Transverse colon (tissue), 4 donors: ENCODE measurements at regions not wholly inside any gene's neighbourhood (a gene's known extent, or its start where the extent isn't known, plus 50 kb on each side); places are given as distances from the start of the nearest gene placed in this dataset.

Experiments
- DNase-seq: peaks from one replicate; pipeline ENCODE4 v3.0.0-alpha.2; 2019
- H3K27ac ChIP-seq, 4 donors: fragments of 200-600 bp; sonication (generic); 2 replicates each; pipeline ENCODE4 v1.5.1; 2016 to 2018; ENCODE audit warnings: inconsistent platforms in 4 of 4
- H3K27me3 ChIP-seq: fragments of 200-600 bp; sonication (generic); 2 replicates; pipeline ENCODE4 v1.5.1; 2017; ENCODE audit warnings: inconsistent platforms
- H3K36me3 ChIP-seq, 4 donors: fragments of 200-600 bp; sonication (generic); 2 replicates each; pipeline ENCODE4 v1.5.1; 2017 to 2019; ENCODE audit warnings: inconsistent platforms in 4 of 4
- H3K4me1 ChIP-seq, 4 donors: fragments of 200-600 bp; sonication (generic); 2 replicates each; pipeline ENCODE4 v1.5.1; 2017 to 2020; ENCODE audit warnings: inconsistent platforms in 4 of 4
- H3K4me3 ChIP-seq, 4 donors: fragments of 200-600 bp; sonication (generic); 1 replicate in 1 of 4; 2 replicates in 3 of 4; pipeline versions ENCODE4 v1.5.1 to v1.6.1; 2017 to 2019; ENCODE audit warnings: inconsistent platforms in 4 of 4
- H3K9me3 ChIP-seq, 2 donors: fragments of 200-600 bp; sonication (generic); 2 replicates each; pipeline ENCODE4 v1.5.1; 2017 to 2019; ENCODE audit warnings: inconsistent platforms in 2 of 2
- EP300 ChIP-seq: sonication (generic); formaldehyde crosslinking; IDR thresholded peaks from one replicate; pipeline ENCODE4 v1.6.1; 2017; ENCODE audit warnings: antibody characterized with exemption, low read depth
- POLR2A ChIP-seq: fragments of 450-650 bp; IDR thresholded peaks from one replicate; pipeline ENCODE4 v1.6.1; 2016; ENCODE audit warnings: antibody characterized with exemption, mild to moderate bottlenecking, moderate library complexity
- POLR2AphosphoS5 ChIP-seq, 3 donors: sonication (generic); formaldehyde crosslinking; IDR thresholded peaks; one replicate each; pipeline ENCODE4 v1.6.1; 2016; ENCODE audit warnings: antibody characterized with exemption in 3 of 3
- WGBS, 2 donors: methylation state at CpG; one replicate each; pipeline ENCODE4 v1.1.5; 2018; ENCODE audit warnings: low coverage in 1 of 2; 5-methylcytosine and 5-hydroxymethylcytosine counted together
- in situ Hi-C, 4 donors: fragments of 200-750 bp; cut with MboI; loops; one replicate each; pipeline versions ENCODE4 v1.15.0 to v1.15.1; 2017; ENCODE audit warnings: low sequenced_read_pairs in 3 of 4, low pct_ligation_motif_present in 1 of 4, low pct_unique_long_range_greater_than_20kb in 1 of 4
- intact Hi-C: fragments of 100-400 bp; cut with DNase I; formaldehyde crosslinking; loops from one replicate; pipeline ENCODE4 v1.15.1; 2023; ENCODE audit warnings: low total_unique reads
- TF ChIP-seq, protein P1 (sequence below), 5 experiments: fragments of 200-600 bp in 3 of 5; fragments of 450-650 bp in 2 of 5; sonication (generic) in 3 of 5; IDR thresholded peaks; 1 replicate in 2 of 5; 2 replicates in 3 of 5; pipeline ENCODE4 v1.5.1; 2016 to 2017; ENCODE audit warnings: antibody characterized with exemption in 5 of 5, inconsistent platforms in 3 of 5, mild to moderate bottlenecking in 2 of 5, moderate library complexity in 1 of 5

- Histone ChIP-seq H3K36me3 (no peaks in the 10 kb centered on the region), H3K27me3 (no peaks in the 10 kb centered on the region), H3K4me3 (no peak overlapping the region), H3K9me3 (no peaks in the 10 kb centered on the region), H3K4me1 (no peaks in the 10 kb centered on the region), H3K27ac (no peak overlapping the region)
- DNase-seq: no peak
- intact Hi-C loops: no loop called here
- 79% methylated on average over 8 of the region's 8 CpGs; no CpG with 5 or more reads in 1 of the 2 donors for WGBS, 2 donors
- TF ChIP-seq EP300 (no peak), POLR2A (no peak), POLR2AphosphoS5 (IDR thresholded peaks at IDR 0.05) (no peak)
- TF ChIP-seq, protein P1, sequence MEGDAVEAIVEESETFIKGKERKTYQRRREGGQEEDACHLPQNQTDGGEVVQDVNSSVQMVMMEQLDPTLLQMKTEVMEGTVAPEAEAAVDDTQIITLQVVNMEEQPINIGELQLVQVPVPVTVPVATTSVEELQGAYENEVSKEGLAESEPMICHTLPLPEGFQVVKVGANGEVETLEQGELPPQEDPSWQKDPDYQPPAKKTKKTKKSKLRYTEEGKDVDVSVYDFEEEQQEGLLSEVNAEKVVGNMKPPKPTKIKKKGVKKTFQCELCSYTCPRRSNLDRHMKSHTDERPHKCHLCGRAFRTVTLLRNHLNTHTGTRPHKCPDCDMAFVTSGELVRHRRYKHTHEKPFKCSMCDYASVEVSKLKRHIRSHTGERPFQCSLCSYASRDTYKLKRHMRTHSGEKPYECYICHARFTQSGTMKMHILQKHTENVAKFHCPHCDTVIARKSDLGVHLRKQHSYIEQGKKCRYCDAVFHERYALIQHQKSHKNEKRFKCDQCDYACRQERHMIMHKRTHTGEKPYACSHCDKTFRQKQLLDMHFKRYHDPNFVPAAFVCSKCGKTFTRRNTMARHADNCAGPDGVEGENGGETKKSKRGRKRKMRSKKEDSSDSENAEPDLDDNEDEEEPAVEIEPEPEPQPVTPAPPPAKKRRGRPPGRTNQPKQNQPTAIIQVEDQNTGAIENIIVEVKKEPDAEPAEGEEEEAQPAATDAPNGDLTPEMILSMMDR (IDR thresholded peaks at IDR 0.05): no peak
- in situ Hi-C loops: no loop called here
These were observed 708.5 kb upstream of the ID4 start for GRCh38 chr6:19128701-19129100.

- Histone ChIP-seq H3K27me3 (no peaks in the 10 kb centered on the region), H3K36me3 (no peaks in the 10 kb centered on the region), H3K27ac (no peak overlapping the region), H3K9me3 (no peaks in the 10 kb centered on the region), H3K4me1 (no peaks in the 10 kb centered on the region), H3K4me3 (no peak overlapping the region)
- no peak for DNase-seq
- 65 to 67% methylated on average over 2 of the region's 2 CpGs for WGBS, 2 donors
- intact Hi-C loops: no loop called here
- TF ChIP-seq POLR2AphosphoS5 (IDR thresholded peaks at IDR 0.05) (no peak), POLR2A (no peak), EP300 (no peak)
- TF ChIP-seq, protein P1 (IDR thresholded peaks at IDR 0.05): no peak
- in situ Hi-C loops: no loop called here
These were observed 701.5 kb upstream of the ID4 start for GRCh38 chr6:19135706-19136105.

DNA sequence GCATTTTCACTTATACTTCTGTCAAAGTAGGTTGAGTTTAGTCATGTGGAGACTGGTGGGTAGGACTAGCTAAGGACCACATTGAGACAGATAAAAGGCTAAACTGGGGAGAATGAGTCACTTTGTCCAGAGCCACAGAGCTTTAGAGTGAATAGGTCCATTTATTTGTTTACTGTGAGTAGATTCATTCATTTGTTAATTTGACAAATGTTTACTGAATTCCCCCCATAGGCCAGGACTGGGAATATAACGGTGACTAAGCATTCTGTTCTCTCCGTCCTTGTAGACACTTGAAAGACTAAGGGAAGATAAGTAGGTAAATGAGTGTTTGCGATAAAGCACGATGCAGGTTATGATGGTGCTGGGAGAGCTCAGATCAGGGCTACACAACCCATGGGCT is 699.7 kb upstream of the ID4 start:
- TF ChIP-seq, protein P1 (IDR thresholded peaks at IDR 0.05): no peak
- TF ChIP-seq EP300 (no peak), POLR2AphosphoS5 (IDR thresholded peaks at IDR 0.05) (no peak)
- in situ Hi-C loops: no loop called here
- intact Hi-C loops: no loop called here
- no peaks in the 10 kb centered on the region for H3K9me3 ChIP-seq
- no peak overlapping the region for H3K27ac ChIP-seq
- no peaks in the 10 kb centered on the region for H3K36me3 ChIP-seq
- DNase-seq: no peak
- WGBS, 2 donors: 60 to 87% methylated on average over 3 to 4 of the region's 4 CpGs
- H3K4me1 ChIP-seq: no peaks in the 10 kb centered on the region
- no peaks in the 10 kb centered on the region for H3K27me3 ChIP-seq
- no peak overlapping the region for H3K4me3 ChIP-seq

DNA sequence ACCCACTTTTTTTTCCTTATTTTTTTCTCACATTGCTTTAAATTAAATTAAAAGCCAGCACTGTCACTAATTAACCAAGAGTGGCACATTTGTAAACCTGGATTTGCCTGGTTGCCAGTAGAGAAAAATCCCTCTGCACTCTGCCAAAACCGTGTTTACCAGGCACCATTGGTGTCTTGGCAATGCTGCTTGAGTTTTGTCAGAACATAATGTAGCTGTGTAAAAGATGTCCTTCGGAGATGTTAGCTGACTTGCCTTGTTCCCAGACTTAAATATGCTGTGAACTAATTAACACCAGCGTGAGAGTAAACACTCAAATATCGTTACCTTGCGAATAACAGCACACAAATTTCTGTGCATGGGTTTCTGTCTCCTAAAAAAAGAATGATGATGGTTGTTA is 694.9 kb upstream of the ID4 start:
- Histone ChIP-seq H3K4me1 (no peaks in the 10 kb centered on the region), H3K9me3 (no peaks in the 10 kb centered on the region), H3K4me3 (no peak overlapping the region), H3K27me3 (no peaks in the 10 kb centered on the region), H3K36me3 (no peaks in the 10 kb centered on the region), H3K27ac (no peak overlapping the region)
- intact Hi-C loops (no loop called here), in situ Hi-C loops (no loop called here)
- WGBS, 2 donors: 59 to 66% methylated on average over 4 to 5 of the region's 5 CpGs
- TF ChIP-seq, protein P1 (IDR thresholded peaks at IDR 0.05): no peak
- TF ChIP-seq EP300: no peak
- TF ChIP-seq POLR2A: no peak
- no peak for TF ChIP-seq POLR2AphosphoS5 (IDR thresholded peaks at IDR 0.05)
- no peak for DNase-seq
